T-helper 17 cell (primary cell): ENCODE measurements at regions not wholly inside any gene's neighbourhood (a gene's known extent, or its start where the extent isn't known, plus 50 kb on each side); places are given as distances from the start of the nearest gene placed in this dataset.
"Not testable (repeated sequence)": the region's sequence is repeated elsewhere in the genome, so short reads cannot be mapped to it uniquely, and the experiment has no call there.

Source experiments
- ATAC-seq: fragments of 150-1000 bp; cut with Tn5 transposase; 2 replicates; pipeline ENCODE4 v1.10.0; 2021; ENCODE audit warnings: mild to moderate bottlenecking, moderate library complexity
- DNase-seq, 3 donors: peaks; one replicate each; pipeline versions ENCODE4 v3.0.0 to v3.0.0-alpha.2; 2020 to 2021
- H3K9me3 ChIP-seq: one replicate; pipeline ENCODE4 v1.7.0; 2013; ENCODE audit warnings: low read length, mild to moderate bottlenecking; ENCODE audit not compliant: control insufficient read depth, poor library complexity, severe bottlenecking
- H3K27ac Mint-ChIP-seq: one replicate; pipeline ENCODE4 v1.8.0; 2022; ENCODE audit warnings: mild to moderate bottlenecking, moderate library complexity, mixed read lengths
- H3K27me3 Mint-ChIP-seq: one replicate; pipeline ENCODE4 v1.8.0; 2022; ENCODE audit warnings: mixed read lengths
- H3K36me3 Mint-ChIP-seq: one replicate; pipeline ENCODE4 v1.8.0; 2022; ENCODE audit warnings: low read depth, mixed read lengths
- H3K4me1 Mint-ChIP-seq: one replicate; pipeline ENCODE4 v1.8.0; 2022; ENCODE audit warnings: mild to moderate bottlenecking, mixed read lengths
- H3K4me3 Mint-ChIP-seq: one replicate; pipeline ENCODE4 v1.8.0; 2022; ENCODE audit warnings: mild to moderate bottlenecking, moderate library complexity, mixed read lengths

DNA sequence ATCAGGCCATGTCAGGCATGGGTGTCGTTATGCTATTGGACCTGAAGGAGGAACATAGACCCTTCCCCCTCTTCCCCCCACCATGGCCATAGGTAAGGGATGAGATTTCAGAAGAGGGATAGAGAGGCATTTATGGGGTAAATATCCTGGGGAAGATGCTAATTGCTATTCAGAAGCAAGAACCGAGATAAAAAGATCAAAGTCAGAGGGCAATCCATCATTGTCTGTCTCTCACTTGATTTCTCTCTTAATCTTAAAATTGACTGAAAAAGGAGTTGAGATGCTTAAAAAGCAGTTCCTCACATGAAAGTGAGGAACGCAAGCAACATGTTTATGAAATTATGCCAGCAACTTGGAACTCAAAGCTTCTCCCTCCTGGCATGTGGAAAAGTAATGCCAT is 212.0 kb downstream of the RPAP3 start:
- no peaks in the 10 kb centered on the region for H3K9me3 ChIP-seq
- DNase-seq, result no peak
- no peak overlapping the region for H3K27ac Mint-ChIP-seq
- ATAC-seq, result no peak
- no peak overlapping the region for H3K4me3 Mint-ChIP-seq
- no peaks in the 10 kb centered on the region for H3K4me1 Mint-ChIP-seq
- H3K36me3 Mint-ChIP-seq, result peaks cover 4% of the 10 kb centered on the region
- peaks cover 23% of the 10 kb centered on the region for H3K27me3 Mint-ChIP-seq

GRCh38 chr12:47491516-47492305 is 214.1 kb downstream of the RPAP3 start:
- Mint-ChIP-seq H3K27ac (no peak overlapping the region), H3K4me3 (no peak overlapping the region), H3K27me3 (peaks cover 23% of the 10 kb centered on the region), H3K4me1 (no peaks in the 10 kb centered on the region), H3K36me3 (peaks cover 4% of the 10 kb centered on the region)
- no peak for DNase-seq
- no peak for ATAC-seq
- peaks cover 4% of the 10 kb centered on the region for H3K9me3 ChIP-seq

DNA sequence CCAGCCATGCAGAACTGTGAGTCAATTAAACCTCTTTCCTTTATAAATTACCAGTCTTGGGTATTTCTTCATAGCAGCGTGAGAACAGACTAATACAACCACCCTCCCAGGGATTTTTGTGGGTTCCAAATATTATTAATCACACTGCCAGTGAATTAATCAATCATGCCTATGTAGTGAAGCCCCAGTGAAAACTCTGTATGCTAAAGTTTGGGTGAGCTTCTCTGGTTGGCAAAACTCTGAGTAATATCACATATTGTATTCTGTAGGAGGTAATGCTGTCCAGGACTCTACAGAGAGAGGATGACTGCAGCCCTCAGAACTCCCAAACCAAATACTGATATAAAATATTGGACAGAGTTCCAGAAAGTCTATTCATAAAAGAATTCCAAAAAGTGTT is 216.9 kb downstream of the RPAP3 start:
- H3K9me3 ChIP-seq, result peaks cover 4% of the 10 kb centered on the region
- no peak overlapping the region for H3K4me3 Mint-ChIP-seq
- no peak for DNase-seq
- no peak overlapping the region for H3K27ac Mint-ChIP-seq
- H3K36me3 Mint-ChIP-seq, result peaks cover 5% of the 10 kb centered on the region
- no peak for ATAC-seq
- no peaks in the 10 kb centered on the region for H3K4me1 Mint-ChIP-seq
- peaks cover 21% of the 10 kb centered on the region for H3K27me3 Mint-ChIP-seq

GRCh38 chr12:47481041-47481440 is 224.8 kb downstream of the RPAP3 start:
- H3K9me3 ChIP-seq, result peaks cover 6% of the 10 kb centered on the region
- no peaks in the 10 kb centered on the region for H3K27me3 Mint-ChIP-seq

DNA sequence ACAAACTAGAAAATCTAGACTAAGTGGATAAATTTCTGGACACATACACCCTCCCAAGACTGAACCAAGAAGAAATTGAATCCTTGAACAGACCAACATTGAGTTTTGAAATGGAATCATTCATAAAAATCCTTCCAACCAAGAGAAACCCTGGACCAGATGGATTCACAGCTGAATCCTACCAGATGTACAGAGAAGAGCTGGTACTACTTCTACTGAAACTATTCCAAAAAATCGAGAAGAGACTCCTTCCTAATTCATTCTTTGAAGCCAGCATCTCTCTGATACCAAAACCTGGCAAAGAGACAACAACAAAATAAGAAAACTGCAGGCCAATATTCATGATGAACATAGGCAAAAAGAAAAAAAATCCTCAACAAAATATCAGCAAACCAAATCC is 227.4 kb downstream of the RPAP3 start:
- Mint-ChIP-seq H3K36me3 (no peaks in the 10 kb centered on the region), H3K27ac (no peak overlapping the region), H3K4me1 (no peaks in the 10 kb centered on the region), H3K27me3 (no peaks in the 10 kb centered on the region), H3K4me3 (no peak overlapping the region)
- peaks cover 10% of the 10 kb centered on the region for H3K9me3 ChIP-seq
- ATAC-seq (no peak), DNase-seq (no peak)

More at GRCh38 chr12:47481041-47481440, 224.8 kb downstream of the RPAP3 start:
- Mint-ChIP-seq H3K36me3 (peaks cover 3% of the 10 kb centered on the region), H3K27ac (no peak overlapping the region), H3K4me3 (no peak overlapping the region), H3K4me1 (no peaks in the 10 kb centered on the region)
- ATAC-seq, result no peak
- no peak for DNase-seq

- no peak for DNase-seq
- no peaks in the 10 kb centered on the region for H3K4me1 Mint-ChIP-seq
- no peak overlapping the region for H3K27ac Mint-ChIP-seq
These were observed 232.7 kb downstream of the RPAP3 start for GRCh38 chr12:47473091-47473490.

DNA sequence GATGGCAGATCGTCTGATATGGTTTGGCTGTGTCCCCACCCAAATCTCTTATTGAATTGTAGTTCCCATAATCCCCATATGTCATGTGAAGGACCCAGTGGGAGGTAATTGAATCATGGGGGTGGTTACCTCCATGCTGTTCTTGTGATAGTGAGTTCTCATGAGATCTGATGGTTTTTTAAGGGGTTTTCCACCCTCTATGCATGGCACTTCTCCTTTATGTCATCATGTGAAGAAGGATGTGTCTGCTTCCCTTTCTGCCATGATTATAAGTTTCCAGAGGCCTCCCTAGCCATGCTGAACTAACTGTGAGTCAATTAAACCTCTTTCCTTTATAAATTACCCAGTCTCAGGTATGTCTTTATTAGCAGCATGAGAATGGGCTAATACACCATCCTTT is 235.5 kb downstream of the RPAP3 start:
- not testable (repeated sequence) for H3K36me3 Mint-ChIP-seq, H3K4me1 Mint-ChIP-seq, H3K27ac Mint-ChIP-seq, DNase-seq, ATAC-seq, H3K9me3 ChIP-seq, H3K4me3 Mint-ChIP-seq
- H3K27me3 Mint-ChIP-seq, result peaks cover 13% of the 10 kb centered on the region

More at GRCh38 chr12:47473091-47473490, 232.7 kb downstream of the RPAP3 start:
- Mint-ChIP-seq H3K27me3 (peaks cover 7% of the 10 kb centered on the region), H3K36me3 (no peaks in the 10 kb centered on the region), H3K4me3 (no peak overlapping the region)
- ATAC-seq, result no peak
- H3K9me3 ChIP-seq, result peaks cover 13% of the 10 kb centered on the region

DNA sequence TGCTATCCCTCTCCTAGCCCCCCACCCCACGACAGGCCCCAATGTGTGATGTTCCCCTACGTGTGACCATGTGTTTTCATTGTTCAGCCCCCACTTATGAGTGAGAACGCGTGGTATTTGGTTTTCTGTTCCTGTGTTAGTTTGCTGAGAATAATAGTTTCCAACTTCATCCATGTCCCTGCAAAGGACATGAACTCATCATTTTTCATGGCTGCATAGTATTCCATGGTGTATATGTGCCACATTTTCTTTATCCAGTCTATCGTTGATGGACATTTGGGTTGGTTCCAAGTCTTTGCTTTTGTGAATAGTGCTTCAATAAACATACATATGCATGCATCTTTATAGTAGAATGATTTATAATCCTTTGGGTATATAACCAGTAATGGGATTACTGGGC is 241.9 kb downstream of the RPAP3 start:
- H3K27me3 Mint-ChIP-seq, H3K27ac Mint-ChIP-seq, H3K4me1 Mint-ChIP-seq, H3K36me3 Mint-ChIP-seq, H3K4me3 Mint-ChIP-seq, H3K9me3 ChIP-seq, ATAC-seq, DNase-seq: not testable (repeated sequence)

GRCh38 chr12:47458279-47458678 is 247.6 kb downstream of the RPAP3 start:
- DNase-seq, result no peak
- ATAC-seq, result no peak
- H3K27me3 Mint-ChIP-seq, result no peaks in the 10 kb centered on the region
- no peak overlapping the region for H3K4me3 Mint-ChIP-seq
- no peaks in the 10 kb centered on the region for H3K4me1 Mint-ChIP-seq
- no peak overlapping the region for H3K27ac Mint-ChIP-seq
- H3K36me3 Mint-ChIP-seq, result no peaks in the 10 kb centered on the region
- H3K9me3 ChIP-seq, result no peaks in the 10 kb centered on the region

GRCh38 chr12:47449797-47450196 is 256.0 kb downstream of the RPAP3 start:
- Mint-ChIP-seq H3K27ac (no peak overlapping the region), H3K4me1 (no peaks in the 10 kb centered on the region), H3K4me3 (no peak overlapping the region), H3K36me3 (no peaks in the 10 kb centered on the region), H3K27me3 (no peaks in the 10 kb centered on the region)
- DNase-seq (no peak), ATAC-seq (no peak)
- no peaks in the 10 kb centered on the region for H3K9me3 ChIP-seq

- Mint-ChIP-seq H3K27ac (no peak overlapping the region), H3K4me1 (no peaks in the 10 kb centered on the region), H3K4me3 (no peak overlapping the region), H3K27me3 (no peaks in the 10 kb centered on the region), H3K36me3 (no peaks in the 10 kb centered on the region)
- ATAC-seq (no peak), DNase-seq (no peak)
- H3K9me3 ChIP-seq, result no peaks in the 10 kb centered on the region
These were observed 263.5 kb downstream of the RPAP3 start for GRCh38 chr12:47442310-47442709.

GRCh38 chr12:47441490-47441889 is 264.3 kb downstream of the RPAP3 start:
- DNase-seq (no peak), ATAC-seq (no peak)
- Mint-ChIP-seq H3K4me3 (no peak overlapping the region), H3K36me3 (no peaks in the 10 kb centered on the region), H3K27ac (no peak overlapping the region), H3K27me3 (no peaks in the 10 kb centered on the region), H3K4me1 (no peaks in the 10 kb centered on the region)
- H3K9me3 ChIP-seq, result no peaks in the 10 kb centered on the region

DNA sequence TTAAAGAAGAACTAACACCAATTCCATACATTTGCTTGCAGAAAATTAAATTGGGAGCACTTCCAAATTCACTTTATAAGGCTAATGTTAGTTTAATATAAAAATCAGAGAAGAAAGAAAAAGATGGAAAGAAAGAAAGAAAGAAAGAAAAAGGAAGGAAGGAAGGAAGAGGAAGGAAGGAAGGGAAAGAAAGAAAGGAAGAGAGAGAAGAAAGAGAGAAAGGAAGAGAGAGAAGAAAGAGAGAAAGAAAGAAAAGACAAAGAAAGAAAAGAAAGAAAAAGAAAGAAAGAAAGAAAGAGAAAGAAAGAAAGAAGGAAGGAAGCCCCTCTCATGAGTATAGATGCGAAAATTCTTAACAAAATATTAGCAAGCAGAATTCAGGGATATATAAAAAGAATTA is 267.7 kb downstream of the RPAP3 start:
- DNase-seq (no peak), ATAC-seq (no peak)
- H3K27ac Mint-ChIP-seq, result no peak overlapping the region
- H3K27me3 Mint-ChIP-seq, result no peaks in the 10 kb centered on the region
- H3K9me3 ChIP-seq, result no peaks in the 10 kb centered on the region
- H3K4me1 Mint-ChIP-seq, result no peaks in the 10 kb centered on the region
- peaks cover 2% of the 10 kb centered on the region for H3K36me3 Mint-ChIP-seq
- no peak overlapping the region for H3K4me3 Mint-ChIP-seq

GRCh38 chr12:47437570-47437969 is 268.3 kb downstream of the RPAP3 start:
- no peaks in the 10 kb centered on the region for H3K27me3 Mint-ChIP-seq
- DNase-seq (no peak), ATAC-seq (no peak)
- H3K36me3 Mint-ChIP-seq, result peaks cover 2% of the 10 kb centered on the region
- H3K4me3 Mint-ChIP-seq, result no peak overlapping the region
- no peaks in the 10 kb centered on the region for H3K9me3 ChIP-seq
- no peak overlapping the region for H3K27ac Mint-ChIP-seq
- H3K4me1 Mint-ChIP-seq, result no peaks in the 10 kb centered on the region
